Stimulated activated effector memory CD8-positive, alpha-beta T cell treated with anti-CD3 and anti-CD28 coated beads, Interleukin-12 subunit alpha, Interleukin-12 subunit beta, amount 100 ng/mL, for 72 hours (primary cell): ENCODE measurements at regions not wholly inside any gene's neighbourhood (a gene's known extent, or its start where the extent isn't known, plus 50 kb on each side); places are given as distances from the start of the nearest gene placed in this dataset.
"Not testable (repeated sequence)": the region's sequence is repeated elsewhere in the genome, so short reads cannot be mapped to it uniquely, and the experiment has no call there.

ENCODE experiments used
- ATAC-seq: fragments of 150-1000 bp; cut with Tn5 transposase; 2 replicates; pipeline ENCODE4 v1.10.0; 2021
- DNase-seq, 2 donors: peaks; one replicate each; pipeline ENCODE4 v3.0.0; 2021 to 2022; ENCODE audit warnings: low spot score in 2 of 2
- H3K27ac Mint-ChIP-seq: one replicate; pipeline ENCODE4 v1.8.0; 2022; ENCODE audit warnings: mild to moderate bottlenecking, mixed read lengths
- H3K36me3 Mint-ChIP-seq: one replicate; pipeline ENCODE4 v1.8.0; 2022; ENCODE audit warnings: mild to moderate bottlenecking, mixed read lengths
- H3K4me1 Mint-ChIP-seq: one replicate; pipeline ENCODE4 v1.8.0; 2022; ENCODE audit warnings: mixed read lengths
- H3K4me3 Mint-ChIP-seq: one replicate; pipeline ENCODE4 v1.8.0; 2022; ENCODE audit warnings: mild to moderate bottlenecking, mixed read lengths
- H3K9me3 Mint-ChIP-seq: one replicate; pipeline ENCODE4 v1.8.0; 2022; ENCODE audit warnings: mixed read lengths

- H3K36me3 Mint-ChIP-seq, result no peaks in the 10 kb centered on the region
- no peak for DNase-seq
- no peak for ATAC-seq
- no peak overlapping the region for H3K27ac Mint-ChIP-seq
- no peaks in the 10 kb centered on the region for H3K4me1 Mint-ChIP-seq
- no peaks in the 10 kb centered on the region for H3K9me3 Mint-ChIP-seq
- H3K4me3 Mint-ChIP-seq, result no peak overlapping the region
Observed at GRCh38 chr10:131830446-131831130, 70.2 kb upstream of the PPP2R2D start.

GRCh38 chr10:131831561-131831960 is 69.2 kb upstream of the PPP2R2D start:
- H3K27ac Mint-ChIP-seq, result no peak overlapping the region
- no peaks in the 10 kb centered on the region for H3K4me1 Mint-ChIP-seq
- no peaks in the 10 kb centered on the region for H3K36me3 Mint-ChIP-seq
- no peaks in the 10 kb centered on the region for H3K9me3 Mint-ChIP-seq
- H3K4me3 Mint-ChIP-seq, result no peak overlapping the region
- ATAC-seq (no peak), DNase-seq (no peak)

DNA sequence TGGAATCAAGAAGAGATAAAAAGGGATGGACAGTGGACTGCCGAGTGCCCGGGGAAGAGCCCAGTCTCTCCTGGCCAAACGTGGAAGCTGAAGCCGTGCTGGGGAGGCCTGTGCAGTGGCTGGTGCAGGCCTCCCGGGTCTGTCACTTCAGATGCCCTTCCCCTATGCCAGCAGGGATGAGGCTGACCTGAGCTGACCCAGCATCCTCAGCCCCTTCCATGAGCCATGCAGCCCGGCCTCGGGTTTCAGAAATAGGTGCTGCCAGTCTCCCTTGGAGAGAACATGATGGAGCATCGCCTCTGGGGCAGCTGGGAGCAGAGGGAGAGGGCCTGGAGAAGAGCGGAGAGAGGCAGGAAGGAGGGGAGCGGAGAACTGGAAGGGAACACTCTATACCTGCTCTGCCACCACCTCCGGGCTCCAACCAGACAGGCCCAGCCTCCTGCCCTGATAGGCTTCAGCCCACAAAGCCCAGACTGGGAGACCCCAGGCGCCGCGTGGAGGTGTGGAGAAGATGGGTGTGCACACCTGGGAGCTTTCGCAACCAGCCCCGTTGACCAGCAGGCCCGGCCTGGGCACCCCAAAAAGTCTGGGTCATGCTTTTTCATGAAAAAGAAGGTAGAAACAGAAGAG is 68.6 kb upstream of the PPP2R2D start:
- H3K4me3 Mint-ChIP-seq, result no peak overlapping the region
- no peak overlapping the region for H3K27ac Mint-ChIP-seq
- H3K4me1 Mint-ChIP-seq, result no peaks in the 10 kb centered on the region
- no peaks in the 10 kb centered on the region for H3K36me3 Mint-ChIP-seq
- DNase-seq (no peak), ATAC-seq (no peak)
- no peaks in the 10 kb centered on the region for H3K9me3 Mint-ChIP-seq

- Mint-ChIP-seq H3K36me3 (no peaks in the 10 kb centered on the region), H3K4me1 (no peaks in the 10 kb centered on the region), H3K9me3 (no peaks in the 10 kb centered on the region), H3K4me3 (no peak overlapping the region), H3K27ac (no peak overlapping the region)
- ATAC-seq (no peak), DNase-seq (no peak)
Observed at GRCh38 chr10:131833013-131833412, 67.8 kb upstream of the PPP2R2D start.

GRCh38 chr10:131833446-131834080 is 67.2 kb upstream of the PPP2R2D start:
- H3K36me3 Mint-ChIP-seq, result no peaks in the 10 kb centered on the region
- DNase-seq (no peak), ATAC-seq (no peak)
- H3K4me1 Mint-ChIP-seq, result no peaks in the 10 kb centered on the region
- H3K4me3 Mint-ChIP-seq, result no peak overlapping the region
- H3K9me3 Mint-ChIP-seq, result no peaks in the 10 kb centered on the region
- no peak overlapping the region for H3K27ac Mint-ChIP-seq

GRCh38 chr10:131834152-131834810 is 66.5 kb upstream of the PPP2R2D start:
- no peak for ATAC-seq
- H3K36me3 Mint-ChIP-seq, result no peaks in the 10 kb centered on the region
- no peaks in the 10 kb centered on the region for H3K9me3 Mint-ChIP-seq
- no peak overlapping the region for H3K4me3 Mint-ChIP-seq
- no peak for DNase-seq
- no peaks in the 10 kb centered on the region for H3K4me1 Mint-ChIP-seq
- no peak overlapping the region for H3K27ac Mint-ChIP-seq

DNA sequence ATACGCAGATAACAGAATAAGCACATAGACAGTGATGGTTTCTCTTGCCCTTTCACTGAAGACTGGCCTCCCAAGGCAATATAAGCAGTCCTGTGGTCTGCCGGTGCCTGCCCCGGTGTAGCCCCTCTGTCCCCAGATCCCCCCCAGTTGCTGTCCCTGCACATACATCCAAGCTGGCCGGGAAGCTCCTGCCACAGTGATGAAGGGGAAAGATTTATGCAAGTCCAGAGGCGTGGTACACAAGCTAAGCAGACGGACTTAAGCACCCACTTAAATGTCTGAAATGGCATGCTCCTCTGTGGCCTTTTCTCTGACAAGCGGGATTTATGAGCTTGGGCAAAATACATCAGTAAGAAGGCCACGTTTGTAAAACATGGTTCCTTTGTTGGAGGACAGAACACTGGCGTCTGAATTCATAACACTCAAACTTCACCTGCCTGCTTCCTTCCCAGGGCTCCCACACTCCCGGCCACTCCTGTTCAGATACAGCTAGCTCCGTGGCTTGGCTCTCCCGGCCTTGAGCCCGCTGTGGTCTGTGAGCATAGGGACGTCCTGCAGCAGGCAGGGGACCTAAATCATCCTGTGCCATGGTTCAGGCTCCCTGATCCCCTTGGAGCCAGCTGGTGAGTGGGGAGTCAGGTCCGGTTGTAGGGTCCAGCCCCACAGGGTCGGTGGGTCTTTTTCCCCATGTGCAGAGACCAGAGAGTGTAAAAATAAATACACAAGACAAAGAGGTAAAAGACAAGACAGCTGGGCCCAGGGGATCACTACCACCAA is 61.7 kb upstream of the PPP2R2D start:
- Mint-ChIP-seq H3K4me1 (no peaks in the 10 kb centered on the region), H3K4me3 (no peak overlapping the region), H3K36me3 (no peaks in the 10 kb centered on the region), H3K27ac (no peak overlapping the region), H3K9me3 (no peaks in the 10 kb centered on the region)
- ATAC-seq (no peak), DNase-seq (no peak)

- not testable (repeated sequence) for H3K4me3 Mint-ChIP-seq, H3K4me1 Mint-ChIP-seq, DNase-seq, ATAC-seq, H3K27ac Mint-ChIP-seq, H3K36me3 Mint-ChIP-seq, H3K9me3 Mint-ChIP-seq
Observed at GRCh38 chr10:131839880-131840787, 60.7 kb upstream of the PPP2R2D start.

DNA sequence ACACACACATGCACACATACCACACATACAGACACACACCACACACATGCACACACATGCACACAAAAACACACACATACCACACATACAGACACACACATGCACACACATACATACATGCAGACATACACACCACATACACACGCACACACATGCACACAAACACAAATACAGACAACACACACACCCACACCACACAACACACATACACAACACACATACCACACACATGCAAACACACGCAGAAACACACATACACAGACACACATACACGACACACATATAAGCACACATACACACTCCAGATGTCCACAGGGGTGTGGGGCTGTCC is 60.1 kb upstream of the PPP2R2D start:
- Mint-ChIP-seq H3K4me3 (no peak overlapping the region), H3K27ac (no peak overlapping the region), H3K36me3 (no peaks in the 10 kb centered on the region), H3K9me3 (no peaks in the 10 kb centered on the region), H3K4me1 (no peaks in the 10 kb centered on the region)
- ATAC-seq, result no peak
- DNase-seq, result no peak

DNA sequence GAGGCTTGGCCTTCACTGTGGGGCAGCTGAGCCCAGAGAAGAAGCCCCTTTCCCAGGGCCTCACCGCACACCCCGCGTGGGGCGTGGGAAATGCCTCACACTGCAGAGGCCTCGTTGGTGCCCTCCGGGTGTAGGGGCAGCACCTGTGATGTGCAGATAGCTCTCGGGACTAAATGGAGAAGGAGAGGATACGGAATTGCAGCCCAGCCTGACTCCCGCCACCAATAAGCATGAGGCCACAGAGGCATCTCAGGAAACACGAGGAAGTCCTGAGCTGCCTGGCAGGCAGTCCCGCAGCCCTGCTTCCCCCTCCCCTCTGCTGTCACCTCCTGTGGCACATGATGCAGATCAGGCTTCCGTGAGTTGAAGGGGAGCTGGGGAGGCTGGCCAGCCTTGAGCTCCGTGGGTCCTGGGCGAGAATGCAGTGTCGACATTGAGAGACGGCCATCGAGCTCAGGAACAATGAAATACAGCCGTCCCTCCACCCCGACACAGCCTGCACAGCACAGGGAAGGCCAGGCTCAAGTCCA is 59.6 kb upstream of the PPP2R2D start:
- Mint-ChIP-seq H3K4me3 (no peak overlapping the region), H3K9me3 (no peaks in the 10 kb centered on the region), H3K36me3 (no peaks in the 10 kb centered on the region), H3K27ac (no peak overlapping the region), H3K4me1 (no peaks in the 10 kb centered on the region)
- DNase-seq (no peak), ATAC-seq (no peak)

GRCh38 chr10:131841661-131842139 is 59.1 kb upstream of the PPP2R2D start:
- Mint-ChIP-seq H3K4me3 (no peak overlapping the region), H3K9me3 (no peaks in the 10 kb centered on the region), H3K4me1 (no peaks in the 10 kb centered on the region), H3K27ac (no peak overlapping the region), H3K36me3 (no peaks in the 10 kb centered on the region)
- no peak for ATAC-seq
- DNase-seq, result no peak

DNA sequence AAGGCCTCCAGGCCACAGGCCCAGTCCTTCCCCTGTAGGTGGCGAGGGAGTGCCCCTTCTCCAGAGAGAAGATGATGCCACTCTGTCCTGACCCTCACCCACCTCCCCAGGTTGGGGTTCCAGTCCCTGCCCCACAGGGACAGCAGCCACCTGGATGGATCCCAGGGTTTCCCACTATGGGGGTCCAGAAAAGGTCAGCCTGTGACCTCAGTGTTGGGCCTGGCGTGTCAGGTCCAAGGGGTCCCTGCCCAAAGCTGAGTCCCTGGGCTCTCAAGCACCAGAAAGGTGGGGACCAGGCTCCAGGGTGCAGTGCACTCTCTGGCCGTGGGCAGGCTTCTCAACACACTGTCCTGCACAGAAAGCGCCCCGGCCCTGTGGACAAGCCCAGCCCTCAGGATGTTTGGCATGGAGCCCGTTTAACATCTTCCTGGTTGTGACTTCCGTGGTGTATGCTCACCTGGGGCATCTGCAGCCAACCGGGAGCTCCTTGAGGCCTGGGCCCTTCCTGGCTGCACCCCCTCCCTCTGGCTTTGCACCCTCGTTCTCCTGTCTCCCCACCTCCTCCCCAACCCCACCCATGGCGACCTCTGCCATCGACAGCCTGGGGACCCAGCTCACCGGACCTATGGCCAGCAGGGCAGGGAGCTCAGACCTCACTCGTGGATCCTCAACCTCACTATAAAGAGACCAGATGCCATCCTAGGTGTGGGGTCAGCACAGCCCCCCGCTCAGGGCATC is 58.3 kb upstream of the PPP2R2D start:
- Mint-ChIP-seq H3K4me3 (no peak overlapping the region), H3K9me3 (no peaks in the 10 kb centered on the region), H3K27ac (no peak overlapping the region), H3K36me3 (no peaks in the 10 kb centered on the region), H3K4me1 (no peaks in the 10 kb centered on the region)
- peak; percentile 6 for ATAC-seq
- no peak for DNase-seq

GRCh38 chr10:131843089-131843595 is 57.7 kb upstream of the PPP2R2D start:
- Mint-ChIP-seq H3K9me3 (no peaks in the 10 kb centered on the region), H3K27ac (no peak overlapping the region), H3K4me3 (no peak overlapping the region), H3K36me3 (no peaks in the 10 kb centered on the region), H3K4me1 (no peaks in the 10 kb centered on the region)
- DNase-seq (no peak), ATAC-seq (peak; percentile 9)
